Esophagus muscularis mucosa (tissue), 4 donors: ENCODE measurements at regions not wholly inside any gene's neighbourhood (a gene's known extent, or its start where the extent isn't known, plus 50 kb on each side); places are given as distances from the start of the nearest gene placed in this dataset.

Experiments
- DNase-seq: peaks from one replicate; pipeline ENCODE4 v3.0.0-alpha.2; 2017; ENCODE audit errors: extremely low spot score
- H3K27ac ChIP-seq, 4 donors: fragments of 200-600 bp; sonication (generic); replicated peaks in 1 of 4; 1 replicate in 3 of 4; 2 replicates in 1 of 4; pipeline ENCODE4 v1.5.1; 2016 to 2019; ENCODE audit warnings: mild to moderate bottlenecking in 1 of 4
- H3K27me3 ChIP-seq, 4 donors: fragments of 200-600 bp; sonication (generic); one replicate each; pipeline versions ENCODE4 v1.5.1 to v1.6.0; 2016 to 2019
- H3K36me3 ChIP-seq, 4 donors: fragments of 200-600 bp; sonication (generic); one replicate each; pipeline ENCODE4 v1.5.1; 2016 to 2019
- H3K4me1 ChIP-seq, 4 donors: fragments of 200-600 bp; sonication (generic); one replicate each; pipeline ENCODE4 v1.5.1; 2016 to 2019
- H3K4me3 ChIP-seq, 4 donors: fragments of 200-600 bp; sonication (generic); 1 replicate in 2 of 4; 2 replicates in 2 of 4; pipeline ENCODE4 v1.5.1; 2016 to 2019; ENCODE audit warnings: mild to moderate bottlenecking in 4 of 4, moderate library complexity in 1 of 4
- H3K9me3 ChIP-seq, 4 donors: fragments of 200-600 bp; sonication (generic); 1 replicate in 3 of 4; 2 replicates in 1 of 4; pipeline ENCODE4 v1.5.1; 2016 to 2019
- CTCF ChIP-seq, 3 experiments: fragments of 200-600 bp in 2 of 3; fragments of 450-650 bp in 1 of 3; sonication (generic) in 2 of 3; IDR thresholded peaks; one replicate each; pipeline ENCODE4 v1.5.1; 2017 to 2019; ENCODE audit warnings: antibody characterized with exemption in 3 of 3, mild to moderate bottlenecking in 2 of 3, moderate library complexity in 1 of 3
- EP300 ChIP-seq: sonication (generic); formaldehyde crosslinking; IDR thresholded peaks from one replicate; pipeline ENCODE4 v1.6.1; 2017; ENCODE audit warnings: antibody characterized with exemption
- POLR2A ChIP-seq: fragments of 450-650 bp; IDR thresholded peaks from one replicate; pipeline ENCODE4 v1.6.1; 2017; ENCODE audit warnings: antibody characterized with exemption, moderate library complexity, mild to moderate bottlenecking, low read depth
- POLR2AphosphoS5 ChIP-seq, 2 donors: sonication (generic); formaldehyde crosslinking; IDR thresholded peaks; one replicate each; pipeline ENCODE4 v1.6.1; 2017; ENCODE audit warnings: antibody characterized with exemption in 2 of 2
- WGBS: methylation state at CpG from one replicate; pipeline ENCODE4 v1.1.5; 2018; 5-methylcytosine and 5-hydroxymethylcytosine counted together
- intact Hi-C: fragments of 100-400 bp; cut with DNase I; formaldehyde crosslinking; loops from one replicate; pipeline ENCODE4 v1.15.1; 2023

DNA sequence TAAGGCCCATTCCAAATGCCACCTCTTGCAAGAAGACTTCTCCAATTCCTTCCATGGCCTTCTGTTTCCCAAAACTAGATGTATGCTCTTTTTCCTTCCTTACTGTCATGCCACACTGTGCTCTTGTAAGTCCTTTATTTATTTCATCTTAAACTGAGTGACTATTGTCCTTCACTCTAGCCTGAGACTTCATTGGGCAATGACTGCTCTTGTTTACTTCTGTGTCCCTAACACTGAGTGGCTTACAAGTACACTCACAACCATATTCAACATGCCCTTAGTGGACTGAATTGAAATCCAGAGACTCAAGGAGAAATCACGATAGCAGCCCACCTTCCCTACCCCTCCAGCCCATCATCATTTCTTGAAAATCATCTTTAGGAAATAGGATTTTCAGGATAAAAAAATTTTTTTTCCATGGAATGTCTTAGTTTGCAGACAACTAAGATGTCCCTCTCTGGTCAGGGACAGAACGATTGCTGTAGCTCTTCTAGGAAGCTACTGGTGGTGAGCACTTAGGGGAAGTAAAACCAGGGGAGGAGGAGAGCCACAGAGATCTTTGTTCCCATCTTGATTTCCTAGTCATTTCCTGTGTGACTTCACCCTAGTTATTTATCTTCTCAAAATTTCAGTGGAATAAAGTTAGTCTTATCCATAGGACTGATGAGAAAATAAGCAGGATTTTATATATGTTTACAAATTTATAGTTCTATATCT is 80.7 kb downstream of the CYRIA start:
- TF ChIP-seq CTCF (IDR thresholded peaks at IDR 0.05) (no peak), POLR2AphosphoS5 (IDR thresholded peaks at IDR 0.05) (no peak), EP300 (no peak), POLR2A (no peak)
- intact Hi-C loops = no loop called here
- no peak for DNase-seq
- Histone ChIP-seq H3K27me3 (no peaks in the 10 kb centered on the region), H3K4me1 (no peaks in the 10 kb centered on the region), H3K36me3 (peaks cover 0 to 13% (median 0%) of the 10 kb centered on the region in 4 donors), H3K4me3 (no peak overlapping the region), H3K9me3 (no peaks in the 10 kb centered on the region), H3K27ac (no peak overlapping the region)
- WGBS = 77% methylated on average over 2 of the region's 2 CpGs

DNA sequence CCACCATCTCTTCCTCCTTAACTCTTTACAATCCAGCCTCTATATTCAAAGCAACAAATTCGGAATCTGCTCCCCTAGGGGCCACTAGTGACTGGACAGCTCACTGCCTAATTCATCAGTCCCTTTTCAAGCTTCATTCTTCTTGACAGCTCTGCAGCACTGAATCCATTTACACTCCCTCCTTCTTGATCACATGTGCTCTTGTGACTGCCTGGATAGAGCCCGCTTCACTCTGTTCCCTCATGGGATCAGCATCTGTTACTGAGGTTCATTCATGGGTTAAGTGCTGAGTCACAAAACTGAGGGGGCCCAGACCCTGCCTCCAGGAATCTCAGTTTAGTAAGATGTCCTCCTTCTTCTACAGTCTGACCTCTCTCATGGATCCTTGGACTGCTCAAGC is 81.5 kb downstream of the CYRIA start:
- H3K4me3 ChIP-seq = no peak overlapping the region
- intact Hi-C loops = no loop called here
- H3K4me1 ChIP-seq = no peaks in the 10 kb centered on the region
- no peaks in the 10 kb centered on the region for H3K9me3 ChIP-seq
- 86% methylated on average over 2 of the region's 2 CpGs for WGBS
- no peaks in the 10 kb centered on the region for H3K27me3 ChIP-seq
- H3K27ac ChIP-seq = peak overlapping the region in 1 of 4 donors; percentile 7
- peaks cover 0 to 13% (median 0%) of the 10 kb centered on the region in 4 donors for H3K36me3 ChIP-seq
- no peak for DNase-seq
- no peak for TF ChIP-seq CTCF (IDR thresholded peaks at IDR 0.05)
- TF ChIP-seq EP300 = no peak
- TF ChIP-seq POLR2AphosphoS5 (IDR thresholded peaks at IDR 0.05) = no peak
- no peak for TF ChIP-seq POLR2A

- WGBS = 90% methylated on average over 1 of the region's 1 CpG
- no peaks in the 10 kb centered on the region for H3K27me3 ChIP-seq
- no peaks in the 10 kb centered on the region for H3K9me3 ChIP-seq
- intact Hi-C loops = no loop called here
- TF ChIP-seq POLR2AphosphoS5 (IDR thresholded peaks at IDR 0.05) (no peak), CTCF (IDR thresholded peaks at IDR 0.05) (no peak), EP300 (no peak), POLR2A (no peak)
- no peak overlapping the region for H3K4me3 ChIP-seq
- H3K4me1 ChIP-seq = no peaks in the 10 kb centered on the region
- H3K27ac ChIP-seq = no peak overlapping the region
- no peaks in the 10 kb centered on the region for H3K36me3 ChIP-seq
- no peak for DNase-seq
These were observed 84.4 kb downstream of the CYRIA start for GRCh38 chr2:16581241-16581640.

GRCh38 chr2:16578081-16578480 is 87.6 kb downstream of the CYRIA start:
- H3K4me1 ChIP-seq = no peaks in the 10 kb centered on the region
- H3K9me3 ChIP-seq = no peaks in the 10 kb centered on the region
- no peaks in the 10 kb centered on the region for H3K27me3 ChIP-seq
- no peak overlapping the region for H3K4me3 ChIP-seq
- 79% methylated on average over 3 of the region's 3 CpGs for WGBS
- intact Hi-C loops = no loop called here
- H3K36me3 ChIP-seq = no peaks in the 10 kb centered on the region
- DNase-seq = no peak
- TF ChIP-seq POLR2A (no peak), POLR2AphosphoS5 (IDR thresholded peaks at IDR 0.05) (no peak), CTCF (IDR thresholded peaks at IDR 0.05) (no peak), EP300 (no peak)
- no peak overlapping the region for H3K27ac ChIP-seq

DNA sequence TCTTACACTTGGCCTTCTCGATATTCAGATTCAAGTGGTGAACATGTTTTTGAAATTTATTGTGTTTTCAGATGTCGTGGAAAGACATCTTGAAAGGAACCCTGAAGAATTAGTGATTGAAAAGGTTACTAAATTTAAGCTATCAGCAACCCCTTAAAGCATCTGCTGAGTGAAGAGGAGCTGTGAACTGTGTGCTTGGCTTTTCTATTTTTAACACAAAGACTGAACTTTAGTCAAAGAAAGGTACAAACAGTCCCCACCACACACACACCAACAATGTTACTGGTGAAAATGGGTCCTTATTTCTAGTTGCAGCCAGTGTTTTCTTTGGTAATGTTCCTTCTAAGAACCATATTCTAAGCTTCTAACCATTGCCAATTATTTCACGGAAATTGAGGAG is 95.1 kb downstream of the CYRIA start:
- Histone ChIP-seq H3K36me3 (peaks cover 0 to 8% (median under 1%) of the 10 kb centered on the region in 4 donors), H3K27ac (no peak overlapping the region), H3K4me3 (no peak overlapping the region), H3K27me3 (no peaks in the 10 kb centered on the region), H3K9me3 (no peaks in the 10 kb centered on the region), H3K4me1 (peaks cover 0 to 5% (median 0%) of the 10 kb centered on the region in 4 donors)
- TF ChIP-seq POLR2A (no peak), POLR2AphosphoS5 (IDR thresholded peaks at IDR 0.05) (no peak), EP300 (no peak), CTCF (IDR thresholded peaks at IDR 0.05) (no peak)
- 88% methylated on average over 3 of the region's 3 CpGs for WGBS
- DNase-seq = no peak
- intact Hi-C loops = no loop called here
